Naive thymus-derived CD4-positive, alpha-beta T cell (primary cell): ENCODE measurements at regions not wholly inside any gene's neighbourhood (a gene's known extent, or its start where the extent isn't known, plus 50 kb on each side); places are given as distances from the start of the nearest gene placed in this dataset.

ENCODE experiments used
- ATAC-seq: fragments of 150-1000 bp; cut with Tn5 transposase; 2 replicates; pipeline ENCODE4 v1.10.0; 2021; ENCODE audit warnings: mild to moderate bottlenecking, moderate library complexity
- CTCF ChIA-PET: fragments of 350-600 bp; sonication (Branson Sonifier 250); formaldehyde crosslinking; loops from one replicate; lab custom pipeline; 2021; ENCODE audit warnings: antibody characterized with exemption; lab: Charles Lee
- POLR2A ChIA-PET: fragments of 350-600 bp; sonication (Branson Sonifier 250); formaldehyde crosslinking; loops from one replicate; lab custom pipeline; 2021; ENCODE audit warnings: antibody characterized with exemption, inconsistent platforms; lab: Charles Lee
- DNase-seq, 9 donors: peaks; one replicate each; pipeline versions ENCODE4 v3.0.0 to v3.0.0-alpha.2; 2020 to 2022; ENCODE audit warnings: mixed read lengths in 1 of 9
- H3K27ac ChIP-seq: one replicate; pipeline ENCODE4 v1.7.0; 2013; ENCODE audit warnings: mild to moderate bottlenecking, low read depth, low read length, moderate library complexity
- H3K27me3 ChIP-seq, 2 donors: one replicate each; pipeline ENCODE4 v1.7.0; 2013; ENCODE audit warnings: low read length in 2 of 2, mild to moderate bottlenecking in 2 of 2, moderate library complexity in 2 of 2; ENCODE audit not compliant: control insufficient read depth in 2 of 2, insufficient read depth in 2 of 2
- H3K36me3 ChIP-seq, 3 experiments: 1 replicate in 2 of 3; 2 replicates in 1 of 3; pipeline ENCODE4 v1.7.0; 2013; ENCODE audit warnings: low read length in 3 of 3, mild to moderate bottlenecking in 3 of 3, moderate library complexity in 1 of 3; ENCODE audit not compliant: insufficient read depth in 3 of 3, control insufficient read depth in 2 of 3
- H3K4me1 ChIP-seq, 2 donors: one replicate each; pipeline ENCODE4 v1.7.0; 2013; ENCODE audit warnings: low read length in 2 of 2, mild to moderate bottlenecking in 2 of 2, moderate library complexity in 1 of 2; ENCODE audit not compliant: control insufficient read depth in 2 of 2, insufficient read depth in 2 of 2
- H3K4me3 ChIP-seq: 2 replicates; pipeline ENCODE4 v1.7.0; 2013; ENCODE audit warnings: mild to moderate bottlenecking, low read length
- H3K9me3 ChIP-seq, 3 experiments: 1 replicate in 2 of 3; 2 replicates in 1 of 3; pipeline ENCODE4 v1.7.0; 2013; ENCODE audit warnings: low read length in 3 of 3; ENCODE audit not compliant: control insufficient read depth in 2 of 3
- H3K27ac Mint-ChIP-seq, 9 donors: one replicate each; pipeline ENCODE4 v1.8.0; 2020 to 2022; ENCODE audit warnings: mixed read lengths in 9 of 9, mild to moderate bottlenecking in 8 of 9, moderate library complexity in 5 of 9, inconsistent platforms in 2 of 9
- H3K27me3 Mint-ChIP-seq, 5 donors: one replicate each; pipeline ENCODE4 v1.8.0; 2021 to 2022; ENCODE audit warnings: mixed read lengths in 5 of 5, mild to moderate bottlenecking in 1 of 5
- H3K36me3 Mint-ChIP-seq, 5 donors: one replicate each; pipeline ENCODE4 v1.8.0; 2020 to 2022; ENCODE audit warnings: mixed read lengths in 5 of 5, mild to moderate bottlenecking in 3 of 5, inconsistent platforms in 1 of 5
- H3K4me1 Mint-ChIP-seq, 7 donors: one replicate each; pipeline ENCODE4 v1.8.0; 2020 to 2022; ENCODE audit warnings: mixed read lengths in 7 of 7, mild to moderate bottlenecking in 3 of 7, inconsistent platforms in 1 of 7
- H3K4me3 Mint-ChIP-seq, 10 donors: one replicate each; pipeline ENCODE4 v1.8.0; 2020 to 2022; ENCODE audit warnings: mild to moderate bottlenecking in 10 of 10, mixed read lengths in 10 of 10, moderate library complexity in 6 of 10, inconsistent platforms in 2 of 10
- H3K9me3 Mint-ChIP-seq, 11 donors: one replicate each; pipeline ENCODE4 v1.8.0; 2020 to 2022; ENCODE audit warnings: mixed read lengths in 11 of 11, mild to moderate bottlenecking in 4 of 11, inconsistent platforms in 1 of 11, moderate library complexity in 1 of 11
- intact Hi-C, 2 donors: fragments of 100-400 bp; cut with micrococcal nuclease; formaldehyde crosslinking; loops; one replicate each; pipeline ENCODE4 v1.15.1; 2023

DNA sequence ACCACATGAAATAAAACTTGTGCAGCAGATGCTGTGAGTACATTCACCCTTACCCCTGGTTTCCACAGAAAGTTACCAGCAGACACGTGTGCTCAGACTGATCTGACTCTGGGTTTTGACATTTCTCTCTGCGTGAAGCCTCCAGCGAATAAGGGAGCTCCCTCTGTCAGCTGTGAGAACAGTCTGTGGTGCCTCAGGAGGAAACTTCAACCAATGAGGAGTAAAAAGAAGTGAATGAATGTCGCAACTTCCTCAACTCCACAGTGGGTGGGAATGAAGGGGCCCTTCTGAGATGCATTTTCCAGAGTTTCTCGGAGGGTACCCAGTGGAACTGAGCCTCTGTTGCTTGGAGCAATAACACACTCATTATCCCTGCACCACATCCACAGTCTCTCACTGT lies 743.4 kb downstream of the TNS3 start:
- H3K36me3 ChIP-seq = no peaks in the 10 kb centered on the region
- H3K27ac Mint-ChIP-seq = no peak overlapping the region
- intact Hi-C loops = no loop called here
- no peak overlapping the region for H3K27ac ChIP-seq
- H3K4me3 Mint-ChIP-seq = no peak overlapping the region
- no peaks in the 10 kb centered on the region for H3K4me1 ChIP-seq
- no peaks in the 10 kb centered on the region for H3K27me3 Mint-ChIP-seq
- CTCF ChIA-PET = no interaction called here
- H3K36me3 Mint-ChIP-seq = no peaks in the 10 kb centered on the region
- H3K4me3 ChIP-seq = no peak overlapping the region
- no peak for ATAC-seq
- H3K4me1 Mint-ChIP-seq = no peaks in the 10 kb centered on the region
- POLR2A ChIA-PET = no interaction called here
- H3K9me3 ChIP-seq = peaks cover 0 to 4% (median 0%) of the 10 kb centered on the region in 3 experiments
- peaks cover 0 to 4% (median 2%) of the 10 kb centered on the region in 11 donors for H3K9me3 Mint-ChIP-seq
- DNase-seq = no peak
- H3K27me3 ChIP-seq = no peaks in the 10 kb centered on the region

DNA sequence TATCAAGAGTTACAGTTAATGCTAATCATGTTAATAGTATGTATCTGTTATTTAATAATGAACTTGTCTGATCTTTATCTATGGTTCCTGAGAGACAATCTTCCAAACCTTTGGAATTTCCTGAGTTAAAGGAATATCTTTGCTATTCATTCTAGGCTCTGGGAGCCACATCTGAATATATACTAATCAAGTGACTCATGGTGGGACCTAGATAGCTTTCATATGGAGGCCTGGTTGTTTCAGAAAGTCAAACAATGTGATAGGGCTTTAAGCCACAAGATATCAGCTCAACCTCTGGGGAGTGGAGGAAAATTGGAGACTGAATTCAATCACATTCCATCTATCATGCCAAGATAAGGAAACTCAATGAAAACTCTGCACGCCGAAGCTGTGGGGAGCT lies 746.4 kb downstream of the TNS3 start:
- CTCF ChIA-PET = no interaction called here
- Mint-ChIP-seq H3K4me1 (no peaks in the 10 kb centered on the region), H3K36me3 (no peaks in the 10 kb centered on the region), H3K27ac (no peak overlapping the region), H3K27me3 (no peaks in the 10 kb centered on the region), H3K9me3 (peaks cover 0 to 7% (median 2%) of the 10 kb centered on the region in 11 donors), H3K4me3 (no peak overlapping the region)
- H3K27ac ChIP-seq = no peak overlapping the region
- no peak overlapping the region for H3K4me3 ChIP-seq
- DNase-seq (no peak), ATAC-seq (no peak)
- intact Hi-C loops = no loop called here
- POLR2A ChIA-PET = no interaction called here
- no peaks in the 10 kb centered on the region for H3K9me3 ChIP-seq
- H3K27me3 ChIP-seq = no peaks in the 10 kb centered on the region
- no peaks in the 10 kb centered on the region for H3K36me3 ChIP-seq
- no peaks in the 10 kb centered on the region for H3K4me1 ChIP-seq

- no peak for ATAC-seq
- no peaks in the 10 kb centered on the region for H3K9me3 ChIP-seq
- H3K4me3 Mint-ChIP-seq = no peak overlapping the region
- POLR2A ChIA-PET = no interaction called here
- H3K4me1 ChIP-seq = no peaks in the 10 kb centered on the region
- DNase-seq = no peak
- CTCF ChIA-PET = no interaction called here
- H3K4me1 Mint-ChIP-seq = no peaks in the 10 kb centered on the region
- no peak overlapping the region for H3K27ac ChIP-seq
- H3K36me3 ChIP-seq = no peaks in the 10 kb centered on the region
- no peaks in the 10 kb centered on the region for H3K27me3 ChIP-seq
- no peaks in the 10 kb centered on the region for H3K27me3 Mint-ChIP-seq
- H3K9me3 Mint-ChIP-seq = peaks cover 0 to 11% (median 3%) of the 10 kb centered on the region in 11 donors
- no peak overlapping the region for H3K4me3 ChIP-seq
- intact Hi-C loops = no loop called here
- H3K36me3 Mint-ChIP-seq = no peaks in the 10 kb centered on the region
- H3K27ac Mint-ChIP-seq = no peak overlapping the region
Measured at GRCh38 chr7:46834921-46835320, 747.0 kb downstream of the TNS3 start.

GRCh38 chr7:46833197-46833596 lies 748.7 kb downstream of the TNS3 start:
- ATAC-seq (no peak), DNase-seq (no peak)
- peaks cover 0 to 7% (median 3%) of the 10 kb centered on the region in 11 donors for H3K9me3 Mint-ChIP-seq
- Histone ChIP-seq H3K36me3 (no peaks in the 10 kb centered on the region), H3K27me3 (no peaks in the 10 kb centered on the region), H3K9me3 (no peaks in the 10 kb centered on the region), H3K4me1 (no peaks in the 10 kb centered on the region), H3K4me3 (no peak overlapping the region), H3K27ac (no peak overlapping the region)
- POLR2A ChIA-PET = no interaction called here
- no peaks in the 10 kb centered on the region for H3K4me1 Mint-ChIP-seq
- no peaks in the 10 kb centered on the region for H3K27me3 Mint-ChIP-seq
- no peak overlapping the region for H3K4me3 Mint-ChIP-seq
- CTCF ChIA-PET = no interaction called here
- no peak overlapping the region for H3K27ac Mint-ChIP-seq
- no peaks in the 10 kb centered on the region for H3K36me3 Mint-ChIP-seq
- intact Hi-C loops = no loop called here

- Mint-ChIP-seq H3K36me3 (no peaks in the 10 kb centered on the region), H3K4me1 (no peaks in the 10 kb centered on the region), H3K27ac (no peak overlapping the region), H3K27me3 (no peaks in the 10 kb centered on the region), H3K9me3 (peaks cover 0 to 12% (median 7%) of the 10 kb centered on the region in 11 donors), H3K4me3 (no peak overlapping the region)
- ChIA-PET POLR2A (no interaction called here), CTCF (no interaction called here)
- Histone ChIP-seq H3K4me1 (no peaks in the 10 kb centered on the region), H3K36me3 (no peaks in the 10 kb centered on the region), H3K27ac (no peak overlapping the region), H3K27me3 (no peaks in the 10 kb centered on the region), H3K9me3 (peaks cover 0 to 8% (median 0%) of the 10 kb centered on the region in 3 experiments), H3K4me3 (no peak overlapping the region)
- ATAC-seq = no peak
- intact Hi-C loops = no loop called here
- no peak for DNase-seq
Measured at GRCh38 chr7:46832136-46832535, 749.8 kb downstream of the TNS3 start.

GRCh38 chr7:46819819-46820218 lies 762.1 kb downstream of the TNS3 start:
- ChIA-PET CTCF (no interaction called here), POLR2A (no interaction called here)
- Histone ChIP-seq H3K36me3 (no peaks in the 10 kb centered on the region), H3K27ac (no peak overlapping the region), H3K4me1 (no peaks in the 10 kb centered on the region), H3K9me3 (no peaks in the 10 kb centered on the region), H3K4me3 (no peak overlapping the region), H3K27me3 (no peaks in the 10 kb centered on the region)
- intact Hi-C loops = no loop called here
- Mint-ChIP-seq H3K4me3 (no peak overlapping the region), H3K36me3 (no peaks in the 10 kb centered on the region), H3K27ac (no peak overlapping the region), H3K27me3 (no peaks in the 10 kb centered on the region), H3K4me1 (no peaks in the 10 kb centered on the region), H3K9me3 (peaks cover 0 to 30% (median 5%) of the 10 kb centered on the region in 11 donors)
- no peak for ATAC-seq
- no peak for DNase-seq

- Mint-ChIP-seq H3K27me3 (no peaks in the 10 kb centered on the region), H3K4me3 (no peak overlapping the region), H3K27ac (no peak overlapping the region), H3K9me3 (peaks cover 0 to 28% (median 7%) of the 10 kb centered on the region in 11 donors), H3K4me1 (no peaks in the 10 kb centered on the region), H3K36me3 (no peaks in the 10 kb centered on the region)
- POLR2A ChIA-PET = no interaction called here
- intact Hi-C loops = no loop called here
- no peaks in the 10 kb centered on the region for H3K27me3 ChIP-seq
- H3K36me3 ChIP-seq = no peaks in the 10 kb centered on the region
- H3K9me3 ChIP-seq = no peaks in the 10 kb centered on the region
- H3K4me1 ChIP-seq = no peaks in the 10 kb centered on the region
- H3K4me3 ChIP-seq = no peak overlapping the region
- H3K27ac ChIP-seq = no peak overlapping the region
- DNase-seq (no peak), ATAC-seq (no peak)
- CTCF ChIA-PET = no interaction called here
Measured at GRCh38 chr7:46814516-46815250, 767.2 kb downstream of the TNS3 start.
